GM23338 (cell line): ENCODE measurements at regions not wholly inside any gene's neighbourhood (a gene's known extent, or its start where the extent isn't known, plus 50 kb on each side); places are given as distances from the start of the nearest gene placed in this dataset.

Experiments used
- ATAC-seq: fragments of 200-7000 bp; cut with Tn5 transposase; 3 replicates; pipeline ENCODE4 v1.9.1; 2020
- DNase-seq: peaks from one replicate; pipeline ENCODE4 v3.0.0-alpha.2; 2015; ENCODE audit warnings: low spot score
- H2AFZ ChIP-seq: fragments of 200-600 bp; sonication (generic); 2 replicates; pipeline ENCODE4 v1.8.0; 2016; ENCODE audit warnings: antibody characterized with exemption, mild to moderate bottlenecking, moderate library complexity
- H3F3A ChIP-seq: fragments of 200-600 bp; sonication (generic); replicated peaks from 2 replicates; pipeline ENCODE4 v1.8.0; 2017; ENCODE audit warnings: antibody characterized with exemption, mixed run types, low read depth
- H3K27ac ChIP-seq: fragments of 200-600 bp; sonication (generic); 2 replicates; pipeline ENCODE4 v1.6.1; 2016; ENCODE audit warnings: low read depth
- H3K27me3 ChIP-seq: fragments of 200-600 bp; sonication (generic); 2 replicates; pipeline ENCODE4 v1.8.0; 2016; ENCODE audit warnings: mild to moderate bottlenecking, mixed run types, moderate library complexity; ENCODE audit not compliant: insufficient read depth
- H3K36me3 ChIP-seq: fragments of 200-600 bp; sonication (generic); 2 replicates; pipeline ENCODE4 v1.8.0; 2016; ENCODE audit warnings: mild to moderate bottlenecking; ENCODE audit not compliant: insufficient read depth
- H3K4me1 ChIP-seq: fragments of 200-600 bp; sonication (generic); 2 replicates; pipeline ENCODE4 v1.8.0; 2016; ENCODE audit warnings: mild to moderate bottlenecking, moderate library complexity; ENCODE audit not compliant: insufficient read depth
- H3K4me2 ChIP-seq: fragments of 200-600 bp; sonication (generic); 2 replicates; pipeline ENCODE4 v1.7.1; 2017; ENCODE audit warnings: mixed run types
- H3K4me3 ChIP-seq: fragments of 200-600 bp; sonication (generic); 2 replicates; pipeline ENCODE4 v1.6.1; 2016; ENCODE audit warnings: mixed run types
- H3K79me2 ChIP-seq: fragments of 200-600 bp; sonication (generic); replicated peaks from 2 replicates; pipeline ENCODE4 v1.8.0; 2017; ENCODE audit warnings: mild to moderate bottlenecking; ENCODE audit not compliant: insufficient read depth
- H3K9me2 ChIP-seq: fragments of 200-600 bp; sonication (generic); 2 replicates; pipeline ENCODE4 v1.8.0; 2017; ENCODE audit not compliant: insufficient read depth
- H4K20me1 ChIP-seq: fragments of 200-600 bp; sonication (generic); replicated peaks from 2 replicates; pipeline ENCODE4 v1.8.0; 2017; ENCODE audit warnings: mild to moderate bottlenecking; ENCODE audit not compliant: insufficient read depth
- H3K27ac Mint-ChIP-seq: 2 replicates; pipeline ENCODE4 v1.8.0; 2020; ENCODE audit warnings: inconsistent platforms, mild to moderate bottlenecking, moderate library complexity, mixed read lengths
- H3K27me3 Mint-ChIP-seq: 3 replicates; pipeline ENCODE4 v1.8.0; 2022; ENCODE audit warnings: low read depth, mild to moderate bottlenecking, moderate library complexity, mixed read lengths, inconsistent platforms; ENCODE audit not compliant: insufficient read depth, poor library complexity
- H3K36me3 Mint-ChIP-seq: 3 replicates; pipeline ENCODE4 v1.8.0; 2021; ENCODE audit warnings: low read depth, mild to moderate bottlenecking, inconsistent platforms, moderate library complexity, mixed read lengths
- H3K4me1 Mint-ChIP-seq: 3 replicates; pipeline ENCODE4 v1.8.0; 2020; ENCODE audit warnings: mild to moderate bottlenecking, inconsistent platforms, mixed read lengths
- H3K4me3 Mint-ChIP-seq: 3 replicates; pipeline ENCODE4 v1.8.0; 2021; ENCODE audit warnings: moderate library complexity, mild to moderate bottlenecking, inconsistent platforms, mixed read lengths
- H3K9me3 Mint-ChIP-seq: 3 replicates; pipeline ENCODE4 v1.8.0; 2020; ENCODE audit warnings: moderate library complexity, mild to moderate bottlenecking, inconsistent platforms, mixed read lengths
- CREB1 ChIP-seq: fragments of 250-450 bp; sonication (Bioruptor Pico); IDR thresholded peaks from 2 replicates; pipeline ENCODE4 v1.5.0; 2020; ENCODE audit warnings: low read depth, mild to moderate bottlenecking, moderate library complexity
- EZH2phosphoT487 ChIP-seq: fragments of 200-600 bp; sonication (generic); IDR thresholded peaks from one replicate; pipeline ENCODE4 v1.8.1; 2018; ENCODE audit warnings: antibody characterized with exemption; ENCODE audit not compliant: unreplicated experiment
- JUNB ChIP-seq: IDR thresholded peaks from one replicate; pipeline ENCODE4 v1.6.1; 2016; ENCODE audit warnings: antibody characterized with exemption; ENCODE audit not compliant: unreplicated experiment
- NANOG ChIP-seq: IDR thresholded peaks from 2 replicates; pipeline ENCODE4 v1.6.1; 2016; ENCODE audit warnings: antibody characterized with exemption, borderline replicate concordance
- POLR2AphosphoS5 ChIP-seq: IDR thresholded peaks from 2 replicates; pipeline ENCODE4 v1.6.1; 2016; ENCODE audit warnings: antibody characterized with exemption, low read depth
- ZNF331 ChIP-seq: fragments of 250-450 bp; sonication (Bioruptor Pico); IDR thresholded peaks from 2 replicates; pipeline ENCODE4 v1.5.0; 2020; ENCODE audit warnings: low read depth, mild to moderate bottlenecking, moderate library complexity
- TF ChIP-seq, protein P1 (sequence below): IDR thresholded peaks from one replicate; pipeline ENCODE4 v1.6.1; 2018; ENCODE audit warnings: antibody characterized with exemption; ENCODE audit not compliant: unreplicated experiment
- TF ChIP-seq, protein P2 (sequence below): fragments of 250-450 bp; sonication (Bioruptor Pico); IDR thresholded peaks from 2 replicates; pipeline ENCODE4 v1.5.0; 2020; ENCODE audit warnings: mild to moderate bottlenecking, moderate library complexity
- TF ChIP-seq, protein P3 (sequence below), 2 experiments: fragments of 200-600 bp in 1 of 2; sonication (generic) in 1 of 2; conservative IDR thresholded peaks; 2 replicates each; pipeline versions ENCODE4 v1.5.1 to v1.6.1; 2016 to 2017; ENCODE audit warnings: antibody characterized with exemption in 2 of 2, low read depth in 2 of 2, mild to moderate bottlenecking in 2 of 2, moderate library complexity in 1 of 2

DNA sequence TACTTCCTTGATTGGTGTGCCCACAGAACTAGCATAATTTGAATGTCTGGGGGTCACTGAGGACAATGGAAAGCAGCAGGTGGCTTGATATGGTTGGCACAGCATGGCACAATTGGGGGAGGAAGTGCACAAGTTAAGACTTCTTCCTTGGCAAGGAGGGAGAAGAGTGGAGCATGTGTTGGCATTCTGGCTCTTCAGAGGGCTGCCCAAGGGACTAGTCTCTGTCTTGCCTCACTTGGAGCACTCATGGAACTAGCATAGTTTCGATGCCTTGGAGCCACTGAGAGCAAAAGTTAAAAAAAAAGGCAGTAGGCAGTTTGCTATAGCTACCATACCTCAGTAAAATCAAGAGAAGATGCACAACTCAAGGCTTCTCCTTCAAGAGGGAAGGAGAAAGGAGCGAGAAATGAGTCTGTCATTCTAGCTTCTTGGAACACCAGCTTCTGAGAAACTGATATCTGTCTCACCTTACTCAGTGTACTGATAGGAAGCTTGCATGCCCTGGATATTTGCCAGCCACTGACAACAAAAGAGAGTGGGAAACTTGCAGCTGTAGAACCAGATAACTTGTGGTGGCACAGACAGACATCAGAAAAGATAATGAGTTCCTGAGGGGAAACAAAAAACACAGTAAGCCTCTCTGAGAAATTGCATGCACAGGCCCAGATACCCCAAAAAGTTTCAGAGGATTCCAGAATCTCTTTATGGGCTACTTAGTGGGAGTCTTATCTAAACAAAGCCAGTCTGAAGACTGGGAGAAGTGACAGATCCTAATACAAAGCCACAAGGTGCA, 207.5 kb upstream of the SAMSN1 start (continued):
- TF ChIP-seq, protein P1, sequence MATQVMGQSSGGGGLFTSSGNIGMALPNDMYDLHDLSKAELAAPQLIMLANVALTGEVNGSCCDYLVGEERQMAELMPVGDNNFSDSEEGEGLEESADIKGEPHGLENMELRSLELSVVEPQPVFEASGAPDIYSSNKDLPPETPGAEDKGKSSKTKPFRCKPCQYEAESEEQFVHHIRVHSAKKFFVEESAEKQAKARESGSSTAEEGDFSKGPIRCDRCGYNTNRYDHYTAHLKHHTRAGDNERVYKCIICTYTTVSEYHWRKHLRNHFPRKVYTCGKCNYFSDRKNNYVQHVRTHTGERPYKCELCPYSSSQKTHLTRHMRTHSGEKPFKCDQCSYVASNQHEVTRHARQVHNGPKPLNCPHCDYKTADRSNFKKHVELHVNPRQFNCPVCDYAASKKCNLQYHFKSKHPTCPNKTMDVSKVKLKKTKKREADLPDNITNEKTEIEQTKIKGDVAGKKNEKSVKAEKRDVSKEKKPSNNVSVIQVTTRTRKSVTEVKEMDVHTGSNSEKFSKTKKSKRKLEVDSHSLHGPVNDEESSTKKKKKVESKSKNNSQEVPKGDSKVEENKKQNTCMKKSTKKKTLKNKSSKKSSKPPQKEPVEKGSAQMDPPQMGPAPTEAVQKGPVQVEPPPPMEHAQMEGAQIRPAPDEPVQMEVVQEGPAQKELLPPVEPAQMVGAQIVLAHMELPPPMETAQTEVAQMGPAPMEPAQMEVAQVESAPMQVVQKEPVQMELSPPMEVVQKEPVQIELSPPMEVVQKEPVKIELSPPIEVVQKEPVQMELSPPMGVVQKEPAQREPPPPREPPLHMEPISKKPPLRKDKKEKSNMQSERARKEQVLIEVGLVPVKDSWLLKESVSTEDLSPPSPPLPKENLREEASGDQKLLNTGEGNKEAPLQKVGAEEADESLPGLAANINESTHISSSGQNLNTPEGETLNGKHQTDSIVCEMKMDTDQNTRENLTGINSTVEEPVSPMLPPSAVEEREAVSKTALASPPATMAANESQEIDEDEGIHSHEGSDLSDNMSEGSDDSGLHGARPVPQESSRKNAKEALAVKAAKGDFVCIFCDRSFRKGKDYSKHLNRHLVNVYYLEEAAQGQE = no peak

DNA sequence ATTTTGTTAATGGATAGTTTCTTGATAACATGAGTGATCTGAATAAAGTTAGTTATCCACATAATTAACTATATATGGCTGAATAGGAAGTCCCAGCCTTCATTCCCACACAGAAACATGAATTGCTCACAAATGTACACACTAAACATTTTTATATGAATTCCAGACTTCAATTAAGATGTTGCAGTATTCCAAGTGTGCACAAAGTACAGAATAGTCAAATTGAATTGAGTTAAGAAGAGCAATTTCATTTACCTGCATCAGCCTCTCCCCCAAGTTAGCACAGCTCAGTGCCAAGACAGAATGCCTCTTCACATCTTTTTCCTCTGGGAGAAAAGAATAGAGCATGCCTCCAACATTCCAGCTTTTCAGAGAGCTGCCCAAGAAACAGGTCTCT, 207.0 kb upstream of the SAMSN1 start:
- H3K4me3 Mint-ChIP-seq = no peak overlapping the region
- Histone ChIP-seq H2AFZ (no peak overlapping the region), H3K36me3 (no peaks in the 10 kb centered on the region), H3K4me2 (no peak overlapping the region), H3K27me3 (no peaks in the 10 kb centered on the region), H3K4me3 (no peak overlapping the region), H3F3A (no peaks in the 10 kb centered on the region), H3K27ac (no peak overlapping the region), H3K79me2 (no peaks in the 10 kb centered on the region), H4K20me1 (no peaks in the 10 kb centered on the region), H3K4me1 (no peaks in the 10 kb centered on the region), H3K9me2 (peaks cover 4% of the 10 kb centered on the region; the same call in 1 of the 2 replicates)
- ATAC-seq (no peak), DNase-seq (no peak)
- H3K27ac Mint-ChIP-seq = no peak overlapping the region
- H3K36me3 Mint-ChIP-seq = no peaks in the 10 kb centered on the region
- H3K4me1 Mint-ChIP-seq = no peaks in the 10 kb centered on the region; the same call in 2 of the 3 replicates
- H3K9me3 Mint-ChIP-seq = no peaks in the 10 kb centered on the region
- no peaks in the 10 kb centered on the region for H3K27me3 Mint-ChIP-seq
- TF ChIP-seq, protein P2, sequence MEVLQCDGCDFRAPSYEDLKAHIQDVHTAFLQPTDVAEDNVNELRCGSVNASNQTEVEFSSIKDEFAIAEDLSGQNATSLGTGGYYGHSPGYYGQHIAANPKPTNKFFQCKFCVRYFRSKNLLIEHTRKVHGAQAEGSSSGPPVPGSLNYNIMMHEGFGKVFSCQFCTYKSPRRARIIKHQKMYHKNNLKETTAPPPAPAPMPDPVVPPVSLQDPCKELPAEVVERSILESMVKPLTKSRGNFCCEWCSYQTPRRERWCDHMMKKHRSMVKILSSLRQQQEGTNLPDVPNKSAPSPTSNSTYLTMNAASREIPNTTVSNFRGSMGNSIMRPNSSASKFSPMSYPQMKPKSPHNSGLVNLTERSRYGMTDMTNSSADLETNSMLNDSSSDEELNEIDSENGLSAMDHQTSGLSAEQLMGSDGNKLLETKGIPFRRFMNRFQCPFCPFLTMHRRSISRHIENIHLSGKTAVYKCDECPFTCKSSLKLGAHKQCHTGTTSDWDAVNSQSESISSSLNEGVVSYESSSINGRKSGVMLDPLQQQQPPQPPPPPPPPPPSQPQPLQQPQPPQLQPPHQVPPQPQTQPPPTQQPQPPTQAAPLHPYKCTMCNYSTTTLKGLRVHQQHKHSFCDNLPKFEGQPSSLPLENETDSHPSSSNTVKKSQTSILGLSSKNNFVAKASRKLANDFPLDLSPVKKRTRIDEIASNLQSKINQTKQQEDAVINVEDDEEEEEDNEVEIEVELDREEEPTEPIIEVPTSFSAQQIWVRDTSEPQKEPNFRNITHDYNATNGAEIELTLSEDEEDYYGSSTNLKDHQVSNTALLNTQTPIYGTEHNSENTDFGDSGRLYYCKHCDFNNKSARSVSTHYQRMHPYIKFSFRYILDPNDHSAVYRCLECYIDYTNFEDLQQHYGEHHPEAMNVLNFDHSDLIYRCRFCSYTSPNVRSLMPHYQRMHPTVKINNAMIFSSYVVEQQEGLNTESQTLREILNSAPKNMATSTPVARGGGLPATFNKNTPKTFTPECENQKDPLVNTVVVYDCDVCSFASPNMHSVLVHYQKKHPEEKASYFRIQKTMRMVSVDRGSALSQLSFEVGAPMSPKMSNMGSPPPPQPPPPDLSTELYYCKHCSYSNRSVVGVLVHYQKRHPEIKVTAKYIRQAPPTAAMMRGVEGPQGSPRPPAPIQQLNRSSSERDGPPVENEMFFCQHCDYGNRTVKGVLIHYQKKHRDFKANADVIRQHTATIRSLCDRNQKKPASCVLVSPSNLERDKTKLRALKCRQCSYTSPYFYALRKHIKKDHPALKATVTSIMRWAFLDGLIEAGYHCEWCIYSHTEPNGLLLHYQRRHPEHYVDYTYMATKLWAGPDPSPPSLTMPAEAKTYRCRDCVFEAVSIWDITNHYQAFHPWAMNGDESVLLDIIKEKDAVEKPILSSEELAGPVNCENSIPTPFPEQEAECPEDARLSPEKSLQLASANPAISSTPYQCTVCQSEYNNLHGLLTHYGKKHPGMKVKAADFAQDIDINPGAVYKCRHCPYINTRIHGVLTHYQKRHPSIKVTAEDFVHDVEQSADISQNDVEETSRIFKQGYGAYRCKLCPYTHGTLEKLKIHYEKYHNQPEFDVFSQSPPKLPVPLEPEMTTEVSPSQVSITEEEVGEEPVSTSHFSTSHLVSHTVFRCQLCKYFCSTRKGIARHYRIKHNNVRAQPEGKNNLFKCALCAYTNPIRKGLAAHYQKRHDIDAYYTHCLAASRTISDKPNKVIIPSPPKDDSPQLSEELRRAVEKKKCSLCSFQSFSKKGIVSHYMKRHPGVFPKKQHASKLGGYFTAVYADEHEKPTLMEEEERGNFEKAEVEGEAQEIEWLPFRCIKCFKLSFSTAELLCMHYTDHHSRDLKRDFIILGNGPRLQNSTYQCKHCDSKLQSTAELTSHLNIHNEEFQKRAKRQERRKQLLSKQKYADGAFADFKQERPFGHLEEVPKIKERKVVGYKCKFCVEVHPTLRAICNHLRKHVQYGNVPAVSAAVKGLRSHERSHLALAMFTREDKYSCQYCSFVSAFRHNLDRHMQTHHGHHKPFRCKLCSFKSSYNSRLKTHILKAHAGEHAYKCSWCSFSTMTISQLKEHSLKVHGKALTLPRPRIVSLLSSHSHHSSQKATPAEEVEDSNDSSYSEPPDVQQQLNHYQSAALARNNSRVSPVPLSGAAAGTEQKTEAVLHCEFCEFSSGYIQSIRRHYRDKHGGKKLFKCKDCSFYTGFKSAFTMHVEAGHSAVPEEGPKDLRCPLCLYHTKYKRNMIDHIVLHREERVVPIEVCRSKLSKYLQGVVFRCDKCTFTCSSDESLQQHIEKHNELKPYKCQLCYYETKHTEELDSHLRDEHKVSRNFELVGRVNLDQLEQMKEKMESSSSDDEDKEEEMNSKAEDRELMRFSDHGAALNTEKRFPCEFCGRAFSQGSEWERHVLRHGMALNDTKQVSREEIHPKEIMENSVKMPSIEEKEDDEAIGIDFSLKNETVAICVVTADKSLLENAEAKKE (CRISPR knock-in tag) = no peak
- no peak for TF ChIP-seq ZNF331 (CRISPR knock-in tag)
- no peak for TF ChIP-seq EZH2phosphoT487
- no peak for TF ChIP-seq NANOG
- TF ChIP-seq, protein P1 = no peak
- no peak for TF ChIP-seq CREB1 (CRISPR knock-in tag)
- TF ChIP-seq, protein P3, sequence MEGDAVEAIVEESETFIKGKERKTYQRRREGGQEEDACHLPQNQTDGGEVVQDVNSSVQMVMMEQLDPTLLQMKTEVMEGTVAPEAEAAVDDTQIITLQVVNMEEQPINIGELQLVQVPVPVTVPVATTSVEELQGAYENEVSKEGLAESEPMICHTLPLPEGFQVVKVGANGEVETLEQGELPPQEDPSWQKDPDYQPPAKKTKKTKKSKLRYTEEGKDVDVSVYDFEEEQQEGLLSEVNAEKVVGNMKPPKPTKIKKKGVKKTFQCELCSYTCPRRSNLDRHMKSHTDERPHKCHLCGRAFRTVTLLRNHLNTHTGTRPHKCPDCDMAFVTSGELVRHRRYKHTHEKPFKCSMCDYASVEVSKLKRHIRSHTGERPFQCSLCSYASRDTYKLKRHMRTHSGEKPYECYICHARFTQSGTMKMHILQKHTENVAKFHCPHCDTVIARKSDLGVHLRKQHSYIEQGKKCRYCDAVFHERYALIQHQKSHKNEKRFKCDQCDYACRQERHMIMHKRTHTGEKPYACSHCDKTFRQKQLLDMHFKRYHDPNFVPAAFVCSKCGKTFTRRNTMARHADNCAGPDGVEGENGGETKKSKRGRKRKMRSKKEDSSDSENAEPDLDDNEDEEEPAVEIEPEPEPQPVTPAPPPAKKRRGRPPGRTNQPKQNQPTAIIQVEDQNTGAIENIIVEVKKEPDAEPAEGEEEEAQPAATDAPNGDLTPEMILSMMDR (conservative IDR thresholded peaks at IDR 0.05; ENCODE audit: low read depth in 2 of 2) = no peak
- TF ChIP-seq POLR2AphosphoS5 = no peak
- no peak for TF ChIP-seq JUNB
